HG02973 (cell line): ENCODE measurements at regions not wholly inside any gene's neighbourhood (a gene's known extent, or its start where the extent isn't known, plus 50 kb on each side); places are given as distances from the start of the nearest gene placed in this dataset.
A peak's percentile ranks its signal among the peaks of the same experiment; 100 is the strongest.

Experiments used
- ATAC-seq: cut with Tn5 transposase; IDR thresholded peaks from one replicate; pipeline ENCODE4 v1.9.1; 2021; ENCODE audit warnings: moderate library complexity; ENCODE audit not compliant: unreplicated experiment

DNA sequence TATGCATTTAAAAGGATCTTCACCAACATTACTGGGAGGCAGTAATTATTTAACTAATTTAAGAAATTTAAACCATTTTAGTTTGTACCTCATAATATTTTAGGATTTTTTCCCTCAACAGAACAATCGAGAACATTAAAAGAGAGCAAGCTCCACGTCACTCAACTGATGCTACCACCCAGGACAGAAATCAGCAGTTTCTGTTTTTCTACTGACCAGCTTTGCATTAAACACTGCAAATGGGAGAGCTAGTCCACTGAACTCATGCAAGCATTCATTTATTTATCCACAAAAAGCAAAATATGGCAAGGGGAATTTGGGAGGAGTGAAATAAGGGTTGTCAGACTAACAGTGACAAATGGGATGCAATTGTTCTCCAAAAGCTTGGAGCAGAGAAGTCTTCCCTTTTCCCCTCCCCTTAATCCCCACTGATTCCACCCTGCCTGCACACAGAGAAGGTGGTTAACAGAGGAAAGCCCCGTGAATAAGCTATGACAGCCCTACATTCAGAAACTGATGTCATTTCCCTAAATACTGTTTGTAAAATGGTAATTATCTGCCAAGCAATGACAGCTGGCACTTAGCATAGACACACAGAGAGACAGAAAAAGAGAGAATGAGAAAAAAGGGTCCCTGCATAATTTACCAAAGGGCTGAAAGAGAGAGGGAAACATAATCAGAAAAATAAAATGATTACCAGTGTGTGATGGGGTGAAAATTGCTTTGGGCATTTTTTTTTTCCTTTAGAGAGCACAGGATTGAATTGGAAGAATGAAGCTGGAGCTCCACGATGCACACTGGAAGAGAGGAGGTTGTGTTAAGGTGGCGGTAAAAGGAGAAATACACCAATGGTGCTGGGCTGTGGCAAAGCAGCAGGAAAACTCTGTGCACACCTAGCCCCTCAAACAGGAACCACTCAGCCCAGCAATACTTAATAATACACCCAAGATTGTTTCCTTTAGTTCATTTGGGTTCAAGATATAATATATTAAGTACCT is 777.4 kb downstream of the TUSC7 start:
- no peak for ATAC-seq

DNA sequence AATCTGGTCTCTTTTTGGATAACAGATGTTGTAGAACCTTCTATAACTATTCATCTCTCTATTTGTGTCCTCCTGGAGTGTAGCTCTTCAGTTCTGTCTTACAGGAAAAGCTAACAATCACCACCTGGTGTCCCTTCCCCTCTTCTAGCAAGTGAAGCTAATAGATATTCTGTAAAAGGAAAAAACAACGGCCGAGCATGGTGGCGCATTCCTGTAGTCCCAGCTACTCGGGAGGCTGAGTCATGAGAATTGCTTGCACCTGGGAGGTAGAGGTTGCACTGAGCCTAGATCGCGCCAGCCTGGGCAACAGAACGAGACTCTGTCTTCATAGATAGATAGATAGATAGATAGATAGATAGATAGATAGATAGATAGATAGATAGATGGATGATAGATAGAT is 779.4 kb downstream of the TUSC7 start:
- ATAC-seq = no peak

DNA sequence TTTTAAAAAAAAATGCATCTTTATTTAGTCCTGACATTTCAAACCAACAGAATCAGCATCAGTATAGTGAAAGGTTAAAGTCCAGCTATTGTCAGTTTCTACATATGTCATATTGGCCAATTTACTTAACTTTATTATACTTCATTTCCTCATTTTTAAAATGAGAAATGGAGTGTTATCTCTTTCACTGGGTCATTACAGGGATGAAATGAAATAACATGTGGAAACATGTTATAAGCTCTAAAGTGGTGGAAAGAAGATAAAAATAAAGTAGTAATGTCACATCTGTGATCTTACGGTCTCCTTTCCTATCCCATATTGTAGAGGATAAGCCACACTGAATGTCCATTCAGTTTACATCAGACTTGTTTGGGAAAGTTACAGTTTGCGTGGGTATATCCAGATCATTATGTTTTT is 780.1 kb downstream of the TUSC7 start:
- ATAC-seq = no peak

DNA sequence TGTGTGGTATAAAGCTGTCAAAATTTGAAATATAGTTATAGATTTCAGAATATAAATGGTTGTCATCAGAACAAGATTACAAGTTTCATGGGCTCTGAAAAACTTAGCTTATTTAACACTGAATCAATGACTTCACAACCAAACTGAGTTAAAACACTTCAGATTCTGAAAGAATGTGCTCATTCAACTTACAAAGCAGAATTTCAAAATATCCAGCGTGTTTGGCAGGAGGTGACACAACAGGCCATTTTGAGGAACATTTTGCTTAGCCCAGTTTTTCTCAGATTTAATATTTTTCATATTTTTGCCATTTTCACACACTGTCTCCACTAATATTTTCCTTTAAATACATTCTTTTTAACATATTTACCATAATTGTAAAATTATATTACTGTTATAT is 781.1 kb downstream of the TUSC7 start:
- ATAC-seq = no peak

DNA sequence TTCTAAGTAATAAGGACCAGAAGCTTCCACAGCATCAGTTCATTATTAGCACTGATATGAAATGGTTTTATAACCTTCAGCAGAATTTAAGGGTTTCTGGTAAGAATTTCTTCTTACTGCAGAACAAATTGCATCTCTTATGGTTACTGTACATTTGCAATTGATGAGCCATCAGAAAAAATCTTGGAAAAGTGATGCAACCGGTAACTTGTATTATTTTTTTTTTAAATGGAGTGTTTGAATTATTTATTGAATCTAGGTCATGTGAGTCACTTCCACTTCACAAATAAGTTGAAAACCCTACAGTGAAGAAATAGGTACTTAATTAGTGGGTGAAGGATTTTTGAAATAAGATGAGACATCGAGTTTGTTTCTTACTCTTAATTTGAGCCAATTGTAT is 786.0 kb downstream of the TUSC7 start:
- ATAC-seq = no peak

DNA sequence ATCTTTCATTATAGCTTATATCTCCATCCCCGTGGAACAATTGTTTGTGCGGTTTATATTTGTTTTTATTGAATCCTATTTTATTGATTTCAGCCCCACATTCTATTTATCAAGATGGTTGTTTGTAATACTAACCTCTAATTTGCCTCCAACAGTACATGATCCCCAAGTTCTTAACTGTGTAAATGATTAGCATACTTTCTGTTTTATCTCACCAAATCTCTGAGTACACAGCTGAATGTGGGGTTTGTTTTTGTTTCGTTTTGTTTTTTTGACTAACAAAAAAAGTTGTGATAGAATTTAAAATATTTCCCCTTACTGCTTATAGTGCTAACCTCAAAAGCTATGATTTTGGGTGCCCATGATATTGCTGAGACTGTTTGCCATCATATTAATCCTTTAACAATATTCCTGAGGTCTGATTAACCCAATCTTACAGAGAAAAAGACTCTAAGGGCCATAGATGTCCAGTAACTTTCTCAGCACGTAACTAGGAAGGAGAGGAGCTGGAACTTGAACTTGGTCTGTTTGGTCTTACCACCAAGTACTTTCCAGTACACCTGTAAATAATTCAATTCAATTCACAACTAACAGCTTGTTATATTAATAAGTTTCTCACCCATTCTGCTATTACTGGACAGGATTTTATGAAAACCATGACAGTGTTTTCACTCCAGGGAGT is 789.8 kb downstream of the TUSC7 start:
- peak; percentile 52 for ATAC-seq

DNA sequence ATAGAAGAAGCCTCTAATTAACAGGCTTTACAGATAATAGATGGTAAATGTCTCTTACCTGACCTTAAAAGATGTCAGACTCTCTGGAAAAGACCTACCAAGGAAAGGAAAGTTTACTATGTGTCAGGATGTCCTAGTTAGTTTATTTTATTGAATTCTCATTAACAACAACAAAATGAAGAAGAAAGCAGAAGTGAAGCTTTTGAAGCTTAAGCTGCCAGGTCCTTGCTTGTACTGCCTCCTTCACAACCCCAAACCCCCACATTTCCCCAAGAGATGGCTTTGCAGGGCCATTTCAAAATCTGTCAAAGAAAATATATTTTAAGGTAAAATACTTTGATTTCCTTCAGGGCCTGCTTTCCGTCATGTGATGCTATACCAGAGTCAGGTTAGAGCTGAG is 798.4 kb downstream of the TUSC7 start:
- ATAC-seq = no peak

DNA sequence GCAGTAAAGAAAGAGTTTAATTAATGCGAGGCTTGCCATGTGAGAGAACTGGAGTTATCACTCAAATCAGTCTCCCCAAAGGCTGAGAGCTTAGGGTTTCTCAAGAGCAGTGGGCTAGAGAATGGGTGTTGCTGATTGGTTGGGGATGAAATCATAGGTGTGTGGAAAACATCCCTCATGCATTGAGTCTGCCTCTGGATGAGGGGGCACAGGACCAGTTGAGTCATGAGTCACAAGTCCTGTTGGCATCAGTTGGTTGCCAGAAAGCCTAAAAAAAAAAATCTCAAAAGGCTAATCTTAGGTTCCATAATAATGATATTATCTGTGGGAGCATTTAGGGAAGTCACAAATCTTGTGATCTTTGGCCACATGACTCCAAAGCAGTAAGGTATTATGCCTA is 800.3 kb downstream of the TUSC7 start:
- no peak for ATAC-seq

DNA sequence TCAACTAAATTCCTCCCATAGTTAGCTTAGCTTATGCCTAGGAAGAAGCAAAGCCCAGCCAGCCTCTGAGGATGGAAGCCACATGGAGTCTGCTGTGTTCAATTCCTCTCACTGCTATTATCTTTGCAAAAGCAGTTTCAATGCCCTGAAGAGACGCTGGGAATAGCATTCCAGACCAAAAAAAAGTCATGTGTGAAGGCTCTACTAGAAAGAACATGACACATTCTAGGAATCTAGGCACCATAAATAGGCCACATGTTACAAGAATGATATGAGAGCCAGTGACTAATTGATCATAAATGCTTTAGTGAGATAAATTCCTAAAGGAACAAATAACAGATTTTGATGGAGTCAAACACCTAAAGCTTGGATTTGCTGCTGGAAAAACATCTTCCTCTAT is 800.8 kb downstream of the TUSC7 start:
- ATAC-seq = no peak

DNA sequence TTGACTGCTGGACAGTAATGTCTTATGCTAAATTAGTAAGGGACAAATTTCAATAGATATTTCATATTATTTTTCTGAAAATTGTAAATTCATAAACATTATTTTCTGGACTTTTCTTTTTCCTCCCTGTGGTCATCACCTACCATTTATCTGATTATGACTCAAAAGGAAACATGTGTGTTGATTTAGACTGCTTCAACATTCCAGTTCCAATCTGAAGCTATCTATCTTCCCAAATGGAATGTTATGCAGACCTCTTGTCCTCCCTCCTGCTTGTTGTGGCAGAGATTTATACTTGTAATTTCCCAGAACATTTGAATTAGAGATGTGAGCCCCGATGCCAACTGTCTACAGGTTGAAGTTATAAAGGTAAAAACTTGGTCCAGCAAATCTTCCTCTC is 803.4 kb downstream of the TUSC7 start:
- ATAC-seq = no peak

DNA sequence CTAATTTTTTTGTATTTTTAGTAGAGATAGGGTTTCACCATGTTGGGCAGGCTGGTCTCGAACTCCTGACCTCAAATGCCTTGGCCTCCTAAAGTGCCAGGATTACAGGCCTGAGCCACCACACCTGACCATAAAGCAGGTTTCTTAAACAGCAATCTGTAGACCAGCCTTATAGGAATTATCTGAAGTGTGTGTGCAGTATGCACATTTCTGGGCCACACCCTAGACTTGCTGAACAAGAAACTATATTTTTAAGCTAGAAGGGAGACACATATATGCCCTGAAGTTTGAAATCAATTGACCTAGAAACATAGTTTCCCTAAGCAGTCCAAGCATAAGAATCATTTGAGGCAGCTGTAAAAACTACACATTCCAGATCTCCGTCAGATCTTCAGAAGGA is 805.7 kb downstream of the TUSC7 start:
- ATAC-seq = no peak

DNA sequence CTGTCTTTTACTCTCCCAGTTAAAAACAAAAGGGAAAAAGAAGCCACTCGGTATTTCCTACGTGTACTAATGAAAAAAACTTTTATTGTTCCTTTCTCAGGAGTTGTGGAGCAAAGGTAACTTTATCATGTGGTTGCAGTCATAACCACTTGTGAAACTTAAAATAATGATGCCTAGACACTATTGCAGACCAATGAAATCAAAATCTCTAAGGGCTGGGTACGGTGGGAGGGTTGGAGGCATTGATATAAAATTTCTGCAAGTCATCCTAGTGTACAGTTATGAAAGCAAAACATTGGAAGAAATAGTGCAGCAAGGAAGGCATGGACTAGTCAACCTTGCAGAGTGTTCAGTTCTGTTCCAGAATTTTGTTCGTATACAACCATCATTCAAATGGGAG is 808.8 kb downstream of the TUSC7 start:
- no peak for ATAC-seq

DNA sequence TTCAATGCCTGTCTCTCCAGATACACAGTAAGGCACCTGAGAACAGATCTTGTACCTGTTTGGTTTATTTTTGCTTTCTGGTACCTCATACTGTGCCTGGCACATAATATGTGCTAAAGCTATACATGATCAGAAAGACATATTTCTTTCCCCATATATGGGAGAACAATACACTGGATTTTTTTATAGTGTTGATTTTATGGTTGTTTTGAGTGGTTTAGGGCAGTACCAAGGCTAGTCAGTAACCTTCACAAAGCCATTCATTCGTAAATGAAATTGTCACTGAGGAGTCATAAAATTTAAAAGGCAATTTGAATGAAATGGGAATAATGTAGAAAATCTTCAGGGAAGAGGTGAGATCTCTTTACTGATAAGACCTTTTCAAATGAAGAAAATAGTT is 810.2 kb downstream of the TUSC7 start:
- no peak for ATAC-seq

DNA sequence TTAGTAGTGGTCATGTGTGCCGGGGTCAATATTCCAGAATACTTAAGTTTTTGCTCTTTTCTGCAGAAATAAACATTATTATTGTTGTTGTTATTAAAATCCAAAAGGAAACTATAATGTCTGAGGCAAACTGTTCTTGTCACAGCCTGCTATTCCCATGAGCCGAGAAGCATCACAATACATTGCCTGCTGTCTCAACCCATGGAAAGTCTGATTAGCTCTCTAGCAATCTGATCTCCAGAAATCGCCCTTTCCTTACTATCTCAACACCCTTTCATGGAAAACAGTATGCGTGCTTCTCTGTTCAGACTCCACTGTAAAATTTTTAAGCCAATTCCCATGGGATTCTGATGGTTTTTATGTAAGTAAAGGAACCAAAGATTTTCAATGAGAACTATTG is 811.0 kb downstream of the TUSC7 start:
- ATAC-seq = no peak

DNA sequence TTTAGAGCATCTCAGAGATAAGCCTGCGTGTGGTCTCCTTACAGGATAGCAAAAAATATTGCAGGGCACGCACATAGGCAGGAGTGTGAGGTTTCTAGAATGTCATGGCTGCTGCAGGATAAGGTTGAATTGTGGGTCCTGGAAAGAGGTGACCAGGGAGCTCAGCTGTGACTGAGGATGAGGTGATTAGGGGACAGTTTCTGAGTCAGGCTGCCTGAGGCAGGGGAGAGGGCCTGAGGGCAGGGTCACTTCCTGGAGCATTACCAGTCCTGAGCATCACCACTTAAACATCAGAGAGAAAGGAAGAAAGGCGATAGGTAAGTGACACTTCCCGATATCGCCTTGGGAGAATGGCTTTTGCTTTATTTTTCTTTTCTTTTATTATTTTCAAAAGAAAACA is 813.8 kb downstream of the TUSC7 start:
- ATAC-seq = no peak

DNA sequence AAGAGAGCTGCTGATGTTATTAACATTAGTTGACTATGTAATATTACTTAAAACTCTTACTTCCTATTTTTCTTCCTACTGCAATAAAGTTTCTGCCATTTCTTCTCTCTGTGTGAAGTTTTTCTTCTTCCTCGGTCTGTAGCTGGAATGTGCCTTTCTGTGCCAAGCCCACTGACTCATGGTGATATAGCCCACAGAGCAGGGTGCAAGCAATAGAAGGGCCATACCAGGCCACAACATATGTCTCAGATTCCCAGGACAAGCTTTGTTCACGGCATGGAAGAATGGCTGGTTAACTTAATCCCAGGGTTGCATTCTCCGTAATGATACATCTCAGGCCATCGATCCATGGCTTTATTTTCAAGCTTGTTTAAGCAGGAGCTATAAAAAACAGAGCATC is 815.3 kb downstream of the TUSC7 start:
- ATAC-seq = no peak

DNA sequence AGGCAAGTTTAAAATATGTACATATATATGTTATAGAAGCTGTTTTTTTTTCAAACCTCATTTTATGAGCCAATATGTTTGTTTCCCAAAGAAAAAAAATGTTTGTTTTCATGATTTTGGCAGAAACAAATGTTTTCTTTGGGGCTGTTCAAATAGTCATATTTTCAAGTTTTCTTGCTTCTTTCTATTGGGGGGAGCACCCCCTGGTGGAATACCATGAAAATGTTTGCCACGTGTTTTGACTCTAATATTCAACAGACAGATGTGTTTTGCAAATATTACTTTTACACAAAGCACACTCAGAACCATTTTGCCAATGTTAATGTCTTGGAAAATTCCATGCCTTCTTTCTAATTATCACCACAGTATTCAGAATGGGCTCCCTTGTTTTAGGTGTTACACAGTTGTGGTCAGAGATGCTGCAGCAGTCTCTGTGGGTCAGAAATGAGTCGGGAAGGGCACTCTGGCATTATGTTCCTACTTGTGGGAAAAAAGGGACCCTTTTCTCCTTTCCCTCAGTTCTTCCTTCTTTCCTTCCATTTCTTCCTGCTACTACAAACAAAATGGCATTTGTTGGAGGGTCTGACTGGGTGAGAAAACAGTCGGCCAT is 817.0 kb downstream of the TUSC7 start:
- peak; percentile 74 for ATAC-seq

DNA sequence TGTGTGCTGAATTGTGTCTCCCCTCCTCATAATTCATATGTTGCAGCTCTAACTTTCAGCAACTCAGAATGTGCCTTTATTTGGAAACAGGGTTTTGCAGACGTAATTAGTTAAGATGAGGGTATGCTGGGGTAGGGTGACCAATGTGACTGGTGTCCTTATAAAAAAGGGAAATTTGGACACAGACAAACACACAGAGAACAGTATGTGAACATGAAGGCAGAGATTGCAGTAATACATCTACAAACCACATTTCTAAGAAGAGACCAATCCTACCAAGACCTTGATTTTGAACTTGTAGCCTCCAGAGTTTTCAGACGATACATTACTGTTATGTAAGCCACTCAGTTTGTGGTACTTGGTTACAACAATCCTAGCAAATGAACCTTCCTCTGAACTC is 817.8 kb downstream of the TUSC7 start:
- no peak for ATAC-seq

DNA sequence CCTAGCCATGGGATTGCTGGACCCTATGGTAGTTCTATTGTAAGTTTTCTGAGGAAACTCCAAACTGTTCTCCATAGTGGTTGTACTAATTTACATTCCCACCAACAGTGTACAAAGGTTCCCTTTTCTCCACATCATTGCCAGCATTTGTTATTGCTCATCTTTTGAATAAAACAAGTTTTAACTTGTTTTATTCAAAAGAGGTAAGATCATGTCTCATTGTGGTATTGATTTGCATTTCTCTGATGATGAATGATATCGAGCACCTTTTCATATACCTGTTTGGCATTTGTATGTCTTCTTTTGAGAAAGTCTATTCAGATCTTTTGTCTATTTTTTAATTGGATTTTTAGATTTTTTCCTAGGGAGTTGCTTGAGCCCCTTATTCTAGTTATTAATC is 819.1 kb downstream of the TUSC7 start:
- no peak for ATAC-seq

DNA sequence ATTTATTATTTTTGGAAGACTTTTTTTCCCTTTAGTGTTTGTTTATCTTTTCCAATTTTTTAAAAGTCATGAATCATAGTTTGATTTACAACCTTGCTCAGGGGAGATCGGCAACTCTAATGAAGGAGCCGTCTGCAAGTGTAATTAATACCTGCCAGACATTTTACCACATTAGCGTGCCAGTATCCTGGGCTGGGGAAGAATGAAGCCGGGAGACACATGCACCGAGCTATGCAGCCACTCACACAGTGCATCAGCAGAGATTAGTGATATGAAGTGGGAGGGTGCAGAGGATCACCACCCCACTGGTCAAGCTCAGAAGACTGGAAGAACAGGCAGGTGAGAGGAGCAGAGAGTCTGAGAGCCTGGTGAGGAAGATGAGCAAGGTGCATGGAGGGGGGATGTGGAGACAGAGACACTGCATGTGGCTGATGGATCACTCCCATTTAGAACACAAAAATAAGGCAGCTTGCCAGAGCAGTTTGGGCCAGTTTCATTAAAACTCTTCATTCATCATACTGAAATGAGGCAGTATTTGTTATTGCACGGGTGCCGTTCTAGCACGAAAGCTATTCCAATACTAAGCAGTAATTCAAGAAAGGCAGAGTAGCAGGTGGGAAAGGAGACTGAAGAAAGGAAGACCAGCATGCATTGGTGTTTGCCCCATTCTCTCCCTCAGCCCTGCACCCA is 821.6 kb downstream of the TUSC7 start:
- ATAC-seq = no peak

DNA sequence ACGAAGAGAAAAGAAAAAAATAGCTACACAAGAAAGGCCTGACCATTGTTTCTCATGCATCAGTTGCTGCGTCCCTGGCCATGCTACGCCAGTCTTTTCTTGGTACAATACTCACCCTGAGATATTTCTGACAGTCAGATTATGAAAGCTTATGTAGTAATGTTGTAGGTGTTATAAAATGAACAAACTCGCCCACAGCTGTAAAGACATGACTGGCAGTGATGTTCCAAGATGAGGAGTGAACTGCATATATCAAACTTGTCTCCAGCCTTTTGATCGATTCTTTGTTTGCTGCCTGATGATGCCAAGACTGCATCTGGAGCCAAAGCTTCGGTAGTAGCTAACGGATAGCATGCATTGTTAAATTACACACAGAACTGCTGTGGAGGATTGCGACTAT is 822.7 kb downstream of the TUSC7 start:
- ATAC-seq = no peak
